Left renal pelvis (tissue), 4 donors: ENCODE measurements at regions not wholly inside any gene's neighbourhood (a gene's known extent, or its start where the extent isn't known, plus 50 kb on each side); places are given as distances from the start of the nearest gene placed in this dataset.
"Not testable (repeated sequence)": the region's sequence is repeated elsewhere in the genome, so short reads cannot be mapped to it uniquely, and the experiment has no call there.

Source experiments
- DNase-seq, 4 donors: peaks; one replicate each; pipeline ENCODE4 v3.0.0-alpha.2; 2013; ENCODE audit warnings: low read depth in 4 of 4, low spot score in 3 of 4

- no peak for DNase-seq
Observed at GRCh38 chr10:108638225-108638624, 1285.1 kb downstream of the XPNPEP1 start.

DNA sequence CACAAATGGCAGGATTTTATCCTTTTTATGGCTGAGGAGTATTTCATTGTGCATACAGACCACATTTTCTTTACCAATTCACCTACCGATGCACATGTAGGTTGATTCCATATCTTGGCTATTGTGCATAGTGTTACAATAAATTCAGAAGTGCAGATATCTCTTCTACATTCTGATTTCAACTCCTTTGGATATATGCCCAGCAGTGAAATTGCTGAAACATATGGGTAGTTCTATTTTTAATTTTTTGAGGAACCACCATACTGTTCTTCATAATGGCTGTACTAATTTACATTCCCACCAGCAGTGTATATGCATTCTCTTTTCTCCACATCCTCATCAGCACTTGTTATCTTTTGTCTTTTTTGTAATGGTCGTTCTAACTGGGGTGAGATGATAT lies 1290.3 kb downstream of the XPNPEP1 start:
- no peak for DNase-seq

- no peak for DNase-seq
Observed at GRCh38 chr10:108632144-108632543, 1291.2 kb downstream of the XPNPEP1 start.

DNA sequence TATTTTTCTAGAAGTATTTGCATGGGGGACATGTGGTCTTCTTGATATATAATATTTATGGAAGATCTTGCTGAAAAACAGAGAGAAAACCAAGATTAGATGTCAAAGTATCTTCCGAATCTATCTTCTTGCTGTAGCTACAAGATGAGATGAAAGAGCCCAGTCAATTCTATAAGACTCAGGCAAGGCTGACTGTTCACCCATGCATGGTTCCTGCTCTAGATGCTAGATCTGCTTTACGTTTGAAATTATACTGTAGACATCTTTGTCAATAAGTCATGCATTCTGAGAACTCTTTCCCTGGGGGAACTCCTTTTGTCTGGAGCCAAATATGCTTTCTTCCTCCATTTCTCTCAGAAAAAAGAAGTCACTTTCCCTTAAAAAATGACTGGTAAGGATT lies 1292.0 kb downstream of the XPNPEP1 start:
- no peak for DNase-seq

GRCh38 chr10:108629834-108630233 lies 1293.5 kb downstream of the XPNPEP1 start:
- DNase-seq, result no peak

GRCh38 chr10:108624052-108624451 lies 1299.3 kb downstream of the XPNPEP1 start:
- DNase-seq, result no peak

DNA sequence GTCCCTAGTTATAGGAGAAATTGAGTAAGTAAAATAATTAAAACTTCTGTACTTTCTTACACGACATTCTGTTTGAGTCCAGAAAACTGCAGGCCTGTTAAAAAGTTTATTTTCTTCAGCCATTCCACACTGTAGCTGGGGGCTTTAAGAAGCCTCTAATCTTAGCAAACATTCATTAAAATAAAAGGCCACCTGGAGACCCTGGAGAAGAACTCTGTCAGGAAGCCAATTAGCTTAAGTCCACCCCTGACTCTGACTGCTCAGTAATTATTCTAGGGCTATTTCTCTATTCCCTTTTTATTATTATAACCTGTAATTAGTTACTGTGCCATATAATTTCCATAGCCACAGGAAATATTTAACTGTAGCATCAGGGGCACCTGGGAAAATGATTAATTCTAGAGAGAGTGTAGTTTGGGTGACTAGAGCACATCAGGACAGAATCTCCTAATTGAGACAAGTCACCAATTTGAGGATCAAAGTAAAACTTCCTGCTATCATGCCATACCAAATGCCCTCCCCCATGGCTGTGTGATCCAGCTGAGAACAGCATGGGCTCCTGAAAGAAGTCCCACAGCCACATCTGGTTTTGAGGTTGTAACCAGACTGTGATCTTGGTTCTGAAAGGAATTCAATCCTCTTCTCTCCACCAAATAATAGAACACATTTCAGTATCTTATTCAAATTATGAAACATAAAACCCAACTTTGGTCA lies 1302.3 kb downstream of the XPNPEP1 start:
- no peak for DNase-seq

- no peak for DNase-seq
Observed at GRCh38 chr10:108616559-108617285, 1306.6 kb downstream of the XPNPEP1 start.

- DNase-seq, result no peak
Observed at GRCh38 chr10:108615576-108616320, 1307.6 kb downstream of the XPNPEP1 start.

GRCh38 chr10:108612485-108612884 lies 1310.8 kb downstream of the XPNPEP1 start:
- no peak for DNase-seq

GRCh38 chr10:108608860-108609259 lies 1314.5 kb downstream of the XPNPEP1 start:
- DNase-seq, result no peak

DNA sequence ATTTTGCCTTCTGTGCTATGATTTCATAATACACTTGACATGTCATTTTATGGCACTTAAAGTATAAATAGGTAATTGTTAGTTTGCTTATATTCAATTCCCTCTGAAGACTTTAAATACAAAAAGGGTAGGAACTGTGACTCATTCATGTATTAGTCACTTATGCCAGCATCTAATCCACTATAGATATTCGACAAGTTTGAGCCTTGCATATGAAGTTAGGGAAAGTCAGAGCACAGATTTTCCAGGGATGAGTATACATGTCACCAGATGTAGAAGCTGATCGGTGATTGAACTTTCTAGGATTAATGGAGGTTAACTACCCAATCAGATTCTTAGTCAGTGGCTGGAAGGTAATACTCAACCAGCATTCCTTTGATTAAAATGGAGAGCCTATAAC lies 1321.5 kb downstream of the XPNPEP1 start:
- no peak for DNase-seq

GRCh38 chr10:108600511-108600910 lies 1322.8 kb downstream of the XPNPEP1 start:
- DNase-seq, result not testable (repeated sequence)

- not testable (repeated sequence) for DNase-seq
Observed at GRCh38 chr10:108599317-108599716, 1324.0 kb downstream of the XPNPEP1 start.

- no peak for DNase-seq
Observed at GRCh38 chr10:108598831-108599230, 1324.5 kb downstream of the XPNPEP1 start.

DNA sequence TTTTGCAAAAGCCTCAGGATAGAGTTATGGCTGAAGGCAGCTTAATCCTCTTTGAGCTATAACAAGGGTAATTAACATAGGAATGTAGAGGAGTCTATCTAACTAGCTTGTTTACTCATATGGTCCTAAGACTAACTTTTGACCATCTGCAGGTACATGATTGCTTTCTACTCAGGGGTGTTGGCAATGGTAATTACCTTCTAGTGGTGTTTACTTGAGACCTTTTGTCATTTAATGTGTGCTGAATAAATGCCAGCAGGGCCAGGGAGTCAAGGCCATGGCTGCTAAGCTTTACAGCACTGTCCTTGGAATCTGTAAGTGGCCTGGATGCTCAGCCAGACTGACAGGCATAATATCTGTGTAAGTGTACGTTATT lies 1325.0 kb downstream of the XPNPEP1 start:
- DNase-seq, result no peak

DNA sequence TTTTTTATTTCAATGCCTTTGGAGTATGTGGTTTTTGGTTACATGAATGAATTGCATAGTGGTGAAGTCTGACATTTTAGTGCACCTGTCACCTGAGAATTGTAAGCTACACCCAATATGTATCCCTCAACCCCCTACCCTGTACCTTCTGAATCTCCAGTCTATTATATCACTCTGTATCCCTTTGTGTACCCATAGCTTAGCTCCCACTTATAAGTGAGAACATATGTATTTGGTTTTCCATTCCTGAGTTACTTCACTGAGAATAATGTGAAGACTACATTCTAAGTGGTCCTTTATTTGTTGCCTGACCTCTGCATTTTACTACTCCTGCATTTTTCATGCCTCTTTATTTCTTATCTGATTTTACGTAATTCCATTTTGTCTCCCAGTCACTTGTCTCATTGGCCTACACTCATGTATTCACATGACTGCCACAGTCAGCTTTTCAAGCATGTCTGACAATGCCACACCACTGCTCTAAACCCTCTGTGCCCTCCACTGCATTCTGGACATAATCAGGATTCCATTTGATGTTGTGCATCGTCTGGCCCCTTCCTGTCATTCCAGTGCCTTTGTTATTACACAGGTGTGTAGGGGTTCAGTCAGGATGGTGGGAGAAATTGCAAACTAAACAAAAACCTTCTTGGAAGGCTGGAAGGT lies 1325.5 kb downstream of the XPNPEP1 start:
- no peak for DNase-seq

GRCh38 chr10:108597031-108597430 lies 1326.3 kb downstream of the XPNPEP1 start:
- no peak for DNase-seq

- DNase-seq, result no peak
Observed at GRCh38 chr10:108592956-108593355, 1330.4 kb downstream of the XPNPEP1 start.

DNA sequence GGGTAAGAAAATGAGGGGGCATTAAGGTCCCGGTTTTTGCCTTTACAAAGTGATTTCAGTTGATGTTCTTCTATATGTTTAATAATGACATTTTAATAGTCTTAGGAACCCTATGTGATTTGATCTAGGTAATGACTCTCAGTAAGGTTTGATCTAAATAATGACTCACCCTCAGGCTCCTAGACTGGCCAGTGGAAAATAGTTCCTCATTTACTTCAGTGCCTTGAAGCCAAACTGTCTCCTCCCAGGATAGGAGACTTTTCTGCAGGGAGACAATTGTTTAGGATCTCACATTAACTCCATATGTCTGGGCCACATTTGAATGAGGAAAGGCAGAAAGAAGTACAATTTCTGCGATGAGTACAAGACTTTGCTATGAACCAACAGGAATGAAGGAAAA lies 1331.9 kb downstream of the XPNPEP1 start:
- no peak for DNase-seq

DNA sequence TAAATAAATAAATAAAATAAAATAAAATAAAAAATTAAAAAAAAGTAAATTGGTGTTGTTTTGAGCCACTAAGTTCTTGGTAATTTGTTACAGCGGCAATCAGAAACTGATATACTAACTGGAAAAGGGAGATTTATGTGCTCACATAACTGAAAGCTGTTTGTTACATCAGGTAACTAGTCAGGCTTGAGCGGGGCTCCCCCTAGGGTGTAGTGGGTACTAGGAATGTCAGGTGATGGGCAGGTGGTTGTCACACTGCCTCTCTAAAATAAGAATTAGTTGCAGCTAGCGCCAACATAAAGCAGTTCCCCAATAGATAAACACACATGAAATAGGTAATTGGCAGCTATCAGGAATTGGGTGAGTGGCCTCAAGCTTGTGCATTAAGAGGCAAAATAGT lies 1336.9 kb downstream of the XPNPEP1 start:
- DNase-seq, result no peak
